GM13977 (cell line): ENCODE measurements at regions not wholly inside any gene's neighbourhood (a gene's known extent, or its start where the extent isn't known, plus 50 kb on each side); places are given as distances from the start of the nearest gene placed in this dataset.

ENCODE experiments used
- DNase-seq: peaks from one replicate; pipeline ENCODE4 v3.0.0; 2012; ENCODE audit warnings: low spot score
- in situ Hi-C: fragments of 300-500 bp; cut with MboI; formaldehyde crosslinking; loops from one replicate; pipeline ENCODE4 v1.12.0; 2022; ENCODE audit warnings: low sequenced_read_pairs, low pct_unique_long_range_greater_than_20kb, mixed read lengths, inconsistent platforms; ENCODE audit not compliant: unreplicated experiment
- TF ChIP-seq, protein P1 (sequence below): IDR thresholded peaks from 2 replicates; pipeline ENCODE4 v1.5.1; 2012; ENCODE audit warnings: mild to moderate bottlenecking, control low read depth; ENCODE audit not compliant: insufficient read depth; ENCODE audit errors: extremely low read depth, missing control alignments

DNA sequence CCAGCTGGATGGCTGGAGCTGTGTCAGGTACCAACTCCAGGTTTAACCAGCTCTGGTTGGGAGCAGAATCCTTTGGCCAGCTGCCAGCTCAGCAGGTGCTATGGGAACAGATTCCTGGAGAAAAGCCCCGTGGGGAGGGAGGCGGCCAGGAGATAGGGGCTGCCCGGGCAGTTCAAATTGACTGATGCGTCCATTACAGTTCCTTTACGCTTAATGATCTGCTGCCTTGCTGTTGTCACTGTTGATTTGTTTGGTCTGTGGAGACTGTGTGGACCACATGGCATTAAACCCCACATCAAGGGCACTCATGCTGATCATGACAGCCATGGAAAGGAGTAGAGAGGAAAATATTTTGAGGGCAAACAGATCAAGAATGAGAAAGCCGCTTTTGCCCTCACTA lies 200.0 kb downstream of the TSN start:
- DNase-seq, result no peak
- TF ChIP-seq, protein P1, sequence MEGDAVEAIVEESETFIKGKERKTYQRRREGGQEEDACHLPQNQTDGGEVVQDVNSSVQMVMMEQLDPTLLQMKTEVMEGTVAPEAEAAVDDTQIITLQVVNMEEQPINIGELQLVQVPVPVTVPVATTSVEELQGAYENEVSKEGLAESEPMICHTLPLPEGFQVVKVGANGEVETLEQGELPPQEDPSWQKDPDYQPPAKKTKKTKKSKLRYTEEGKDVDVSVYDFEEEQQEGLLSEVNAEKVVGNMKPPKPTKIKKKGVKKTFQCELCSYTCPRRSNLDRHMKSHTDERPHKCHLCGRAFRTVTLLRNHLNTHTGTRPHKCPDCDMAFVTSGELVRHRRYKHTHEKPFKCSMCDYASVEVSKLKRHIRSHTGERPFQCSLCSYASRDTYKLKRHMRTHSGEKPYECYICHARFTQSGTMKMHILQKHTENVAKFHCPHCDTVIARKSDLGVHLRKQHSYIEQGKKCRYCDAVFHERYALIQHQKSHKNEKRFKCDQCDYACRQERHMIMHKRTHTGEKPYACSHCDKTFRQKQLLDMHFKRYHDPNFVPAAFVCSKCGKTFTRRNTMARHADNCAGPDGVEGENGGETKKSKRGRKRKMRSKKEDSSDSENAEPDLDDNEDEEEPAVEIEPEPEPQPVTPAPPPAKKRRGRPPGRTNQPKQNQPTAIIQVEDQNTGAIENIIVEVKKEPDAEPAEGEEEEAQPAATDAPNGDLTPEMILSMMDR, result no peak
- in situ Hi-C loops, result no loop called here

DNA sequence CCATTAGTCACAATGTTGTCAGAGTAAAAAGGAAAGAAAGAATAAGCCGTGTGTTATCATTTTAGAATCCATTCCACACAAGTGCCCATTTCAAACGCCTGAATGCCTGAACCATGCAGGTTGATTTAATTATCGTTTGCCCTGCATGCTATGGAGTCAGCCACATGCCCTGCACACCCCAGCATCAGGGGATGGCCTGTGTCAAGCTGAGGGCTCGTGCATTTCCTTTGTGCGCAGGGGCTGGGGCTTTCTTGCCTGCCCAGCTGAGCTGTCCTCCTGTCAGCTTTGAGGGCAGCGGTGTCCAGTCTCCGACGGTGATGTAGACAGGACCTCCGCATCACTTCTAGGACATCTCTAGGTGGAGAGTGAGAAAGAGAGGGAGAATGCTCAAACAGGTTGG lies 200.4 kb downstream of the TSN start:
- in situ Hi-C loops, result no loop called here
- TF ChIP-seq, protein P1, result no peak
- DNase-seq, result no peak

DNA sequence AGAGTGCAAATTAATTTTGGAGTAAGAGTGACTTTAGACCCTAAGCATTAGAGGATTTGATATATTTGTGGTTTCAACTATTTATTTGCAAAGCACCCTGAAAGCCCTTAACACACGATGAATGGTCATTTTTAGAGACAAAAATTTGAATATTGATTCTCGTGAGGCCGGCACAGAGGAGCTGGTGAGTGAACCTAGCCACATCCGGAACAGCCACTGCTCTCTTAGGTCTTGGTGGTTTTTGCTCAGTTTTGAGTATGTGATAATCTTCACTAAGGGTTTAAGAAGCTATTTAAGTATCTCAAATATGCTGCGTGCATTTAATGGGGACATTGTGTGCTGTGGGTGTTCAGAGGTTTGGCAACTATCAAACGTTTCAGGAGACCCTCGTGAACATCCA lies 204.8 kb downstream of the TSN start:
- in situ Hi-C loops, result no loop called here
- TF ChIP-seq, protein P1, result no peak

DNA sequence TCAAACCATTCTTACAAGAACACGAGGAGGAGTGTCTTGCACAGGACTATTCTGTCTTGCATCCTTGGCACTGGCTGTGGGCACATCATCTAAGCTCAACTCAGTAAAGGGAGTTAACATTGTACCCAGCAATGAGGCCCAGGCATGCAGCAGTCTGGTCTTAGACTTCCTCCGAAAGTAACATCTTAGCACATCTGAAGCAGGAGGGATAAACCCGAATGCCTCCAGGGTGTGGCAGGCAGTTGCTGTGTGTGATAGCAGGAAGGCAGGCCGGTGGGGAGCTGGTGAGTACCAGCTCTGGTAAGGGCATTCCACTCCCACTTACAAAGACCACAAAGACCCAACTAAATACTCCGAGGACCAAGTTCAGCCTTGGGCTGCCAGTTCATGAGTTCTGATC lies 206.3 kb downstream of the TSN start:
- TF ChIP-seq, protein P1, result no peak
- DNase-seq, result no peak
- in situ Hi-C loops, result no loop called here

More for the DNA sequence above, 204.8 kb downstream of the TSN start:
- DNase-seq, result no peak

DNA sequence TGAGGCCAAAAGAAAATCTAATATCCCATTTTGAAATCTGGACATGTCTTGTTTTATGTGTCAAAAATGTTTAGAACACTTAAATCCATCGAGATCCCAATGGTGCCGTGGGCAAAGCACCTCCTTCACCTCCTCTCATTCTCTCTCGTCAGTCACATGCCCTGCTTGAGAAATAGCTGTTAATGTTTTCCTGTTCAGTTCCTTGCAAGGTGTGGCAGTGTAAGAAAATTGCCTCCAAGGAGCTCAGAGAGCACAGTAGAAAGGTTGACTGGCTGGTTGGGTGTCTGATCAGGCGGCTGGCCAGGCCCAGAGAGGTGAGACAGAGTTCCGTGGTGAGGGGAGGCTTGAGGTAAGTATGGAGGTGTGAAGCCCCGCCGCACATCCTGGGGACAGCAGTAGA lies 210.2 kb downstream of the TSN start:
- DNase-seq, result no peak
- TF ChIP-seq, protein P1, result no peak
- in situ Hi-C loops, result no loop called here

DNA sequence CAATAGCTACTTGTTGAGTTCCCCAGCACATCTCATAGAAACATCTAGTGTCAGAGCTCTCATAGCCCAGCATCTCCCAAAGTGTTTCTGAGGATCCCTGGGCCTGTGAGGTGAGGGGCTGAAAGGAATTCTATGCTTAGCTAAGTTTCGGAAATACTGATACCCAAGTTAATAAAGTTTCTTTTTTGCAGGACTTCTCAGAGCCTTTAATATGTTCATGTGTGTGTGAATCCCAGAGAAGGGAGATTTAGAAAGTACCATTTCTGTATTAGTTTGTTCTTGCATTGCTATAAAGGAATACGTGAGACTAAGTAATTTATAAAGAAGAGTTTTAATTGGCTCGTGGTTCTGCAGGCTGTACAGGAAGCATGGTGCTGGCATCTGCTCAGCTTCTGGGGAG lies 211.2 kb downstream of the TSN start:
- no peak for DNase-seq
- in situ Hi-C loops, result no loop called here
- TF ChIP-seq, protein P1, result no peak

DNA sequence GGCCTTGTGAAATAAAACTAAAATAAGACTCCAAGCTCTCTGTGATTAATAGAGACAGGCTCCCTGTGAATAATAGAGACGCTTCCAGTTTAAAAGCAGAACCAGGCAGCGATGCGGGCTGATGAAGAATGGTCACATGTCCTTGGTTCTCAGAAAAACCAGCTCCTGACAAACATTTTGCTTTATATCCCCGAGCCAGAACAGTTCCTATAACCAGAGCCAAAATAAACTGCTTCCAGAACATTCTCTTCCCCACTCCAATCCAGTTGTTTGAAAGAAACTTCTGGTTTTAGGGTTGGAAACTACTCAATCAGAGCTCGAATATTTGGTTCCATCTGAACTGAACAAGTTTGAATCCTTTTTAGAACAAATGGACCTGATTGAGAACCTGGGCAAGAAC lies 213.7 kb downstream of the TSN start:
- DNase-seq, result no peak
- TF ChIP-seq, protein P1, result no peak
- in situ Hi-C loops, result no loop called here
